Middle frontal gyrus (tissue), 1 donor: ENCODE measurements at regions not wholly inside any gene's neighbourhood (a gene's known extent, or its start where the extent isn't known, plus 50 kb on each side); places are given as distances from the start of the nearest gene placed in this dataset.
A peak's percentile ranks its signal among the peaks of the same experiment; 100 is the strongest.

Source experiments
- DNase-seq: peaks from one replicate; pipeline ENCODE4 v3.0.0-alpha.2; 2015; ENCODE audit warnings: low spot score; ENCODE audit errors: extremely low spot score

- DNase-seq = no peak
Observed at GRCh38 chr22:49641770-49642313, 185.8 kb downstream of the BRD1 start.

GRCh38 chr22:49640366-49641095 is 187.1 kb downstream of the BRD1 start:
- DNase-seq = no peak

- no peak for DNase-seq
Observed at GRCh38 chr22:49639956-49640355, 187.7 kb downstream of the BRD1 start.

GRCh38 chr22:49638788-49639187 is 188.9 kb downstream of the BRD1 start:
- DNase-seq = no peak

- DNase-seq = no peak
Observed at GRCh38 chr22:49638001-49638400, 189.7 kb downstream of the BRD1 start.

GRCh38 chr22:49637255-49637760 is 190.4 kb downstream of the BRD1 start:
- no peak for DNase-seq

- DNase-seq = no peak
Observed at GRCh38 chr22:49636649-49637048, 191.0 kb downstream of the BRD1 start.

GRCh38 chr22:49636214-49636613 is 191.5 kb downstream of the BRD1 start:
- DNase-seq = no peak

- no peak for DNase-seq
Observed at GRCh38 chr22:49634006-49634772, 193.5 kb downstream of the BRD1 start.

GRCh38 chr22:49633010-49633324 is 194.7 kb downstream of the BRD1 start:
- DNase-seq = no peak

- peak; percentile 81 for DNase-seq
Observed at GRCh38 chr22:49632199-49633009, 195.3 kb downstream of the BRD1 start.

- no peak for DNase-seq
Observed at GRCh38 chr22:49630448-49630946, 197.2 kb downstream of the BRD1 start.

GRCh38 chr22:49629586-49630447 is 197.9 kb downstream of the BRD1 start:
- DNase-seq = no peak

GRCh38 chr22:49629261-49629570 is 198.5 kb downstream of the BRD1 start:
- DNase-seq = no peak

GRCh38 chr22:49628391-49629260 is 199.0 kb downstream of the BRD1 start:
- no peak for DNase-seq

- no peak for DNase-seq
Observed at GRCh38 chr22:49627217-49628181, 200.2 kb downstream of the BRD1 start.

GRCh38 chr22:49626361-49627216 is 201.1 kb downstream of the BRD1 start:
- no peak for DNase-seq
